HFF-Myc (cell line): ENCODE measurements at regions not wholly inside any gene's neighbourhood (a gene's known extent, or its start where the extent isn't known, plus 50 kb on each side); places are given as distances from the start of the nearest gene placed in this dataset.
"Not testable (repeated sequence)": the region's sequence is repeated elsewhere in the genome, so short reads cannot be mapped to it uniquely, and the experiment has no call there.

ENCODE experiments used
- DNase-seq: peaks from one replicate; pipeline ENCODE4 v3.0.0-alpha.2; 2011; ENCODE audit warnings: low read depth; ENCODE audit errors: extremely low read depth
- H3K4me3 ChIP-seq: replicated peaks from 2 replicates; pipeline ENCODE4 v1.5.1; 2011; ENCODE audit warnings: low read depth, mild to moderate bottlenecking, control low read depth, low read length
- TF ChIP-seq, protein P1 (sequence below): IDR thresholded peaks from 2 replicates; pipeline ENCODE4 v1.5.1; 2012; ENCODE audit warnings: mild to moderate bottlenecking, low read depth, low read length, control low read depth; ENCODE audit errors: missing control alignments

DNA sequence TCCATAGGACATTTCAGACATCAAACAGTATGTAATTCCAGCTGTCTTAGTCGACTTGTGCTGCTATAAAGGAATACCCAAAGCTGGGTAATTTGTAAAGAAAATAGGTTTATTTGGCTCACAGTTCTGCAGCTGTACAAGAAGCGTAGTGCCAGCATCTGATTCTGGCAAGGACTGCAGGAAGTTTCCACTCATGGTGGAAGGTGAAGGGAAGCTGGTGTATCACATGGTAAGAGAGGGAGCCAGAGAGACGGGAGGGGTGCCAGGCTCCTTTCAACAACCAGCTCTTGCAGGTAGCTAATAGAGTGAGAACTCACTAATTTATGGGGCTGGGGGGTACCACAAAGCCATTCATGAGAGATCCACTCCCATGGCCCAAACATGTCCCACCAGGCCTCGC, 253.0 kb upstream of the FGF13 start:
- TF ChIP-seq, protein P1, sequence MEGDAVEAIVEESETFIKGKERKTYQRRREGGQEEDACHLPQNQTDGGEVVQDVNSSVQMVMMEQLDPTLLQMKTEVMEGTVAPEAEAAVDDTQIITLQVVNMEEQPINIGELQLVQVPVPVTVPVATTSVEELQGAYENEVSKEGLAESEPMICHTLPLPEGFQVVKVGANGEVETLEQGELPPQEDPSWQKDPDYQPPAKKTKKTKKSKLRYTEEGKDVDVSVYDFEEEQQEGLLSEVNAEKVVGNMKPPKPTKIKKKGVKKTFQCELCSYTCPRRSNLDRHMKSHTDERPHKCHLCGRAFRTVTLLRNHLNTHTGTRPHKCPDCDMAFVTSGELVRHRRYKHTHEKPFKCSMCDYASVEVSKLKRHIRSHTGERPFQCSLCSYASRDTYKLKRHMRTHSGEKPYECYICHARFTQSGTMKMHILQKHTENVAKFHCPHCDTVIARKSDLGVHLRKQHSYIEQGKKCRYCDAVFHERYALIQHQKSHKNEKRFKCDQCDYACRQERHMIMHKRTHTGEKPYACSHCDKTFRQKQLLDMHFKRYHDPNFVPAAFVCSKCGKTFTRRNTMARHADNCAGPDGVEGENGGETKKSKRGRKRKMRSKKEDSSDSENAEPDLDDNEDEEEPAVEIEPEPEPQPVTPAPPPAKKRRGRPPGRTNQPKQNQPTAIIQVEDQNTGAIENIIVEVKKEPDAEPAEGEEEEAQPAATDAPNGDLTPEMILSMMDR: no peak
- no peak overlapping the region for H3K4me3 ChIP-seq
- no peak for DNase-seq

DNA sequence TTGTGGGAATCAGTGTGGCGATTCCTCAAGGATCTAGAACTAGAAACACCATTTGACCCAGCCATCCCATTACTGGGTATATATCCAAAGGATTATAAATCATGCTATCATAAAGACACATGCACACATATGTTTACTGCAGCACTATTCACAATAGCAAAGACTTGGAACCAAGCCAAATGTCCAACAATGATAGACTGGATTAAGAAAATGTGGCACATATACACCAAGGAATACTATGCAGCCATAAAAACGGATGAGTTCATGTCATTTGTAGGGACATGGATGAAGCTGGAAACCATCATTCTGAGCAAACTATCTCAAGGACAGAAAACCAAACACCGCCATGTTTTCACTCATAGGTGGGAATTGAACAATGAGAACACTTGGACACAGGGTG, 250.9 kb upstream of the FGF13 start:
- DNase-seq, H3K4me3 ChIP-seq: not testable (repeated sequence)

DNA sequence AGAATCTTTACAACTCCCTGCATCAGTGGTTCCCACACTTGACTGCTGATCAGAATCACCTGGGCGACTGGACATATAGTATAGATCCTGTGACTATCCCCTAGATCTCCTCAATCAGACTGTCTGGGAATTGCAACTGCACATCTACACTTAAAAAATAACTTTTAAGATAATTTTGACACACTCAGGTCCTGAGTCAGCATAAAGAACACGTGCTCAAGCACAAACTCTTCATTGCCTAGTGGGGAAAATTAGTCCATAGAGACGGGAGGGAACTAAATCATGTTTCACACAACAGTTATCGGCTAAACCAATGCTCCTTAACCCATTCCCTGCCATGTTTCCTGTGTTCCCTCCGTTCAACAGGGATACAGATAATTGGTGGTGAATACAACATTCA, 243.5 kb upstream of the FGF13 start:
- H3K4me3 ChIP-seq: no peak overlapping the region
- TF ChIP-seq, protein P1: no peak
- no peak for DNase-seq

DNA sequence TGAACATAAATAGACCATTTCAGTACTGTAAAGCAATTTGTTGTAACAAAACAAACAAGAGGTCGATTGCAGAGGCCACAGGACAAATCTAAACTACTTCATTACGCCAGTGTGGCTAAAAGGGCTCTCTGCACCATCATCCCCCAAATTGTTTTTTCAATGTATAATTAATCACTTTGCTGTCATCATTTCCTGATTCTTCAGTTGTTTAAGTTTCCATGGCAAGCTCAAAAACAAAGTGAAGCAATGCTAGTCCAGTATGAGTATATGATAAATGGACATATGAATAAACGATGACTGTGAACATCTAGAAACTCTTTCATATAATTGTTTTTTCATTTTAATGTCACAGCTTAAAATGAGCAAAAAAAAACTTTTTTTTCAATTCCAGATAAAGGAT, 235.4 kb upstream of the FGF13 start:
- DNase-seq: no peak
- TF ChIP-seq, protein P1: no peak
- H3K4me3 ChIP-seq: no peak overlapping the region

DNA sequence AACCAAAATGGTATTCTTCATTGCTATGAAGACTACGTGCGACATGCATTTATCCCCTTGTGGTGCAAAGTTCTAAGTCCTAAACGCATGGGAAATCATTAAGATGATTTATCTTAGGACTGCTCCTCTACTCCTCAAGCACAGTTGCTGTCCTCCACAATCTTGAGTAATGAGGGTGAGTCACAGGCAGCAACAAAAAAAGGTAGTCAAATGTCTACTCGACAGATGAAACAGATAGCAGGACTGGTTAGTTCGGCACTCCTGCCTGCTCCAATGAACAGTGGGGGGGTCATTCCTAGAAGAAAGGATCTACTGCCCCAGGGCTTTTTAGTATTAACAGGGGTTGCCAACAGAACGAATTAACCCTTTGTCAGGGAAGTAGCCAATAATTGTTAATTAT, 233.7 kb upstream of the FGF13 start:
- TF ChIP-seq, protein P1: no peak
- DNase-seq: no peak

DNA sequence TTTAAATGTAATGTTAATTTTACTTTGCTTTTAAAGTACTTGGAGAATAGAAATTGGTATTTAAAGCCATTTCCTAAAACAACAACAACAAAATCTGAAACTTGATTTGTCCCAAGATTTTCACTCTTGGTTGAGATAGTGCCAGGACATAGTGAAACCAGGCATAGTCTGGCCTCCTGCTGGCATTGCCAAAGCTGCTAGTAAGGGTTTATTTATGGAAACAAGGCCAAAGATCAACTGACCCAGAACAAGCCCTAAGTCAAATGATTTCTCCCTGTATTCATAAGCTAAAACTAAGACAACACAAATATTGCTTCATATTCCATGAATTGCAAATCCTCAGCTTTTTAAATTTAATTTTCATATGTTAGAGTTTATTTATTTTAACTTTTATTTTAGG, 227.5 kb upstream of the FGF13 start:
- no peak overlapping the region for H3K4me3 ChIP-seq
- no peak for DNase-seq
- TF ChIP-seq, protein P1: no peak

More for the DNA sequence above, 233.7 kb upstream of the FGF13 start:
- no peak overlapping the region for H3K4me3 ChIP-seq

DNA sequence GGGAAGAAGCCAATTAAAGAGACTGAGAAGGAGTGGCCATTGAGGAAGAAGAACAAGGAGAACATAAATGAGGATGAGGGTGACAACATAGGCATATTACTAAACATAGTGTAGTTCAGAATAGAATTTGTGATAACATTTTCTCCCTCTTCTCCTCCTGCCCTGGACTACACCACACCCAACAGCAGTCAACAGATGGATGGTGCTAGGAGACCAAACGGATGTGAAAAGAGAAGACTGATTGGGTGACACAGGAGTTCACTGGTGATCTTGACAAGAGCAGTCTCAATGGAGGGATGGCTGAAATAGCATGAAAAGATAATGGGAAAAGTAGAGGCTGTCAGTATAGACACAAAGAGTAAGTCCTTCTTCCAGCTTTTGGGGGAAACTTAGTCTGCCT, 226.5 kb upstream of the FGF13 start:
- TF ChIP-seq, protein P1: no peak
- H3K4me3 ChIP-seq: no peak overlapping the region
- no peak for DNase-seq
